ENCODE measurements at regions not wholly inside any gene's neighbourhood (a gene's known extent, or its start where the extent isn't known, plus 50 kb on each side); places are given as distances from the start of the nearest gene placed in this dataset.

DNA sequence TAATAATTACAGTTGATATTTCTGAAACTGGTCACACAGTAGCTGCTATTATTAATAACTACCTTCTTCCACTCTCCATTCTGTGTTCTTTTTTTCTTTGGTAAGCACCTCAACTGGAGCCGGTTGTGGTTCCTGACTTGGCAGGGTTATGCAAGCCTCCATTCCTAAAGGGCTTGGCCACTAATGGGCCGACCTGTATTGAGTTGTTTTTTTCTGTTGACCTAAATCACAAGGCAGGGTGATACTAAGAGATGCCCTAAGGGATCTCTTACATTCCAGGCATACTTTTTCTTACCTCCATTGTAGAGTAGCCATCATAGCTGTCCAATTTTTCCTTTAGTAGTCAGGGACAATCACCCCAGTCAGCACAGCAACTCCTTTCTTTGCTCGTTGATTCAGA is 1295.8 kb upstream of the ADGRL3 start:
- TF ChIP-seq POLR2AphosphoS5 (IDR thresholded peaks at IDR 0.05; ENCODE audit: low read depth, low read length) = no peak
- TF ChIP-seq, protein P1, sequence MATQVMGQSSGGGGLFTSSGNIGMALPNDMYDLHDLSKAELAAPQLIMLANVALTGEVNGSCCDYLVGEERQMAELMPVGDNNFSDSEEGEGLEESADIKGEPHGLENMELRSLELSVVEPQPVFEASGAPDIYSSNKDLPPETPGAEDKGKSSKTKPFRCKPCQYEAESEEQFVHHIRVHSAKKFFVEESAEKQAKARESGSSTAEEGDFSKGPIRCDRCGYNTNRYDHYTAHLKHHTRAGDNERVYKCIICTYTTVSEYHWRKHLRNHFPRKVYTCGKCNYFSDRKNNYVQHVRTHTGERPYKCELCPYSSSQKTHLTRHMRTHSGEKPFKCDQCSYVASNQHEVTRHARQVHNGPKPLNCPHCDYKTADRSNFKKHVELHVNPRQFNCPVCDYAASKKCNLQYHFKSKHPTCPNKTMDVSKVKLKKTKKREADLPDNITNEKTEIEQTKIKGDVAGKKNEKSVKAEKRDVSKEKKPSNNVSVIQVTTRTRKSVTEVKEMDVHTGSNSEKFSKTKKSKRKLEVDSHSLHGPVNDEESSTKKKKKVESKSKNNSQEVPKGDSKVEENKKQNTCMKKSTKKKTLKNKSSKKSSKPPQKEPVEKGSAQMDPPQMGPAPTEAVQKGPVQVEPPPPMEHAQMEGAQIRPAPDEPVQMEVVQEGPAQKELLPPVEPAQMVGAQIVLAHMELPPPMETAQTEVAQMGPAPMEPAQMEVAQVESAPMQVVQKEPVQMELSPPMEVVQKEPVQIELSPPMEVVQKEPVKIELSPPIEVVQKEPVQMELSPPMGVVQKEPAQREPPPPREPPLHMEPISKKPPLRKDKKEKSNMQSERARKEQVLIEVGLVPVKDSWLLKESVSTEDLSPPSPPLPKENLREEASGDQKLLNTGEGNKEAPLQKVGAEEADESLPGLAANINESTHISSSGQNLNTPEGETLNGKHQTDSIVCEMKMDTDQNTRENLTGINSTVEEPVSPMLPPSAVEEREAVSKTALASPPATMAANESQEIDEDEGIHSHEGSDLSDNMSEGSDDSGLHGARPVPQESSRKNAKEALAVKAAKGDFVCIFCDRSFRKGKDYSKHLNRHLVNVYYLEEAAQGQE (IDR thresholded peaks at IDR 0.05; ENCODE audit: insufficient read depth in 1 of 2, low read depth in 2 of 2, low read length in 2 of 2) = no peak
- TF ChIP-seq TAF1 (IDR thresholded peaks at IDR 0.05; ENCODE audit: borderline replicate concordance, insufficient read depth, low read length) = no peak

Data from PFSK-1 (cell line).